SH-SY5Y (cell line): ENCODE measurements at regions not wholly inside any gene's neighbourhood (a gene's known extent, or its start where the extent isn't known, plus 50 kb on each side); places are given as distances from the start of the nearest gene placed in this dataset.

ENCODE experiments used
- GATA2 ChIP-seq: IDR thresholded peaks from 2 replicates; pipeline ENCODE4 v1.6.1; 2011; ENCODE audit warnings: mild to moderate bottlenecking, low read depth, low read length
- GATA3 ChIP-seq: IDR thresholded peaks from 2 replicates; pipeline ENCODE4 v1.6.1; 2011; ENCODE audit warnings: low read depth, mild to moderate bottlenecking, low read length, moderate library complexity

DNA sequence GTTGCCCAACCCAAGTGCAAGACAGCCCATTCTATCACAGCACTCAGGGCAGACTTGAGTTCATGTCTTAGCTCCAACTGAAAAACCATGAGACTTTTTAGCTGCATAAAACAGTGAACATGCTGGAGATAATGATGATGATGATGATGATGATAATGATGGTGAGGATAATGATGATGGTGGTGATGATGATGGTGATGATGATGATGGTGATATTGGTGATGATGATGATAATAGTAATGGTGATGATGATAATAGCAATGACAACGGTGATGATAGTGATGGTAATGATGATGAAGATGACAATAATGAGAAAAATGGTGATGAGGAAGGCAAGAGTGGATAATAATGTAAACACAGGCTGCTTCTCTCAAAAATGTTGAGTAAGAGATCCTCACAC lies 576.2 kb downstream of the BCL11B start:
- TF ChIP-seq GATA2: no peak
- TF ChIP-seq GATA3: no peak
